ENCODE measurements at regions not wholly inside any gene's neighbourhood (a gene's known extent, or its start where the extent isn't known, plus 50 kb on each side); places are given as distances from the start of the nearest gene placed in this dataset.
"Not testable (repeated sequence)": the region's sequence is repeated elsewhere in the genome, so short reads cannot be mapped to it uniquely, and the experiment has no call there.

GRCh38 chr6:133789449-133789848 lies 99.5 kb upstream of the TCF21 start:
- not testable (repeated sequence) for TF ChIP-seq POLR2A (conservative IDR thresholded peaks at IDR 0.05); CHD1 (IDR thresholded peaks at IDR 0.05; ENCODE audit: low read length); RCOR1 (IDR thresholded peaks at IDR 0.05; ENCODE audit: borderline replicate concordance in 1 of 2, low read depth in 2 of 2, low read length in 2 of 2); JUND (IDR thresholded peaks at IDR 0.05; ENCODE audit: borderline replicate concordance, low read depth, low read length); JUND (tag; IDR thresholded peaks at IDR 0.05; ENCODE audit: borderline replicate concordance, low read depth, low read length)

All from K562 (cell line).